ENCODE measurements at regions not wholly inside any gene's neighbourhood (a gene's known extent, or its start where the extent isn't known, plus 50 kb on each side); places are given as distances from the start of the nearest gene placed in this dataset.

DNA sequence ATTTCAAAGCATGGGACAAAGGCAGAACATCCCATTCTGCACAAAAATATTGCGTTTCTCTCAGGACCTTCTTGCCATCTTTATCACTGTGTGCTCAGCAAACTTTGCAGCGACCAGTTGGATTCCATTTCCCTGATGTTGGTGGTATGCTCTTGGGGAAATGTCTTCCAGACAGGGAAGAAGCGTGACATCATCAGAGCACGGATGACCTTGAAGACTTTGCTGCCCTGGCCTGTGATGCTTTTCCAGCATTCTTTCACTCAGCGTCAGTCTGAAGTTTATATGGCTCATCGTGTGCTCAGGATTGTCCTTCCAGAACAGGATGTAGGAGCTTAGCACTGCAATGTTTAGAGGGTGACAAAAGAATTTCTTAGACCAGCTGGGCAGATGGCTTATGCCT lies 131.4 kb upstream of the F3 start:
- TF ChIP-seq LEF1 (IDR thresholded peaks at IDR 0.05; ENCODE audit: borderline replicate concordance) (no peak), SP1 (IDR thresholded peaks at IDR 0.05) (no peak), NFRKB (IDR thresholded peaks at IDR 0.05) (no peak), FOXA1 (IDR thresholded peaks at IDR 0.05) (no peak)
